Stimulated activated CD8-positive, alpha-beta memory T cell treated with anti-CD3 and anti-CD28 coated beads, Interleukin-7, amount 100 ng/mL, for 1 hour (primary cell): ENCODE measurements at regions not wholly inside any gene's neighbourhood (a gene's known extent, or its start where the extent isn't known, plus 50 kb on each side); places are given as distances from the start of the nearest gene placed in this dataset.

Source experiments
- DNase-seq, 2 donors: peaks; one replicate each; pipeline ENCODE4 v3.0.0-alpha.2; 2020; ENCODE audit warnings: low read depth in 2 of 2

- DNase-seq: no peak
These were observed 341.7 kb downstream of the PRL start for GRCh38 chr6:21955053-21955595.

- no peak for DNase-seq
These were observed 340.9 kb downstream of the PRL start for GRCh38 chr6:21955951-21956350.

GRCh38 chr6:21958428-21958827, 338.4 kb downstream of the PRL start:
- no peak for DNase-seq

- no peak for DNase-seq
These were observed 335.6 kb downstream of the PRL start for GRCh38 chr6:21961226-21961625.

- DNase-seq: no peak
These were observed 331.8 kb downstream of the PRL start for GRCh38 chr6:21965016-21965415.

GRCh38 chr6:21965953-21966539, 330.8 kb downstream of the PRL start:
- DNase-seq: no peak

GRCh38 chr6:21967056-21967974, 329.5 kb downstream of the PRL start:
- DNase-seq: no peak

- DNase-seq: no peak
These were observed 328.4 kb downstream of the PRL start for GRCh38 chr6:21968411-21968810.

GRCh38 chr6:21969192-21969591, 327.6 kb downstream of the PRL start:
- no peak for DNase-seq

- DNase-seq: no peak
These were observed 326.1 kb downstream of the PRL start for GRCh38 chr6:21970569-21971300.

- DNase-seq: no peak
These were observed 325.3 kb downstream of the PRL start for GRCh38 chr6:21971541-21971940.

GRCh38 chr6:21972516-21972915, 324.3 kb downstream of the PRL start:
- DNase-seq: no peak

GRCh38 chr6:21977346-21977745, 319.5 kb downstream of the PRL start:
- no peak for DNase-seq

GRCh38 chr6:21981235-21981833, 315.5 kb downstream of the PRL start:
- no peak for DNase-seq

- DNase-seq: no peak
These were observed 312.7 kb downstream of the PRL start for GRCh38 chr6:21984135-21984534.

- DNase-seq: no peak
These were observed 312.3 kb downstream of the PRL start for GRCh38 chr6:21984561-21984960.

GRCh38 chr6:21985904-21986303, 310.9 kb downstream of the PRL start:
- no peak for DNase-seq

GRCh38 chr6:21986703-21987102, 310.1 kb downstream of the PRL start:
- DNase-seq: no peak

- no peak for DNase-seq
These were observed 309.3 kb downstream of the PRL start for GRCh38 chr6:21987501-21987957.

GRCh38 chr6:21990577-21990976, 306.3 kb downstream of the PRL start:
- DNase-seq: no peak

- DNase-seq: no peak
These were observed 304.5 kb downstream of the PRL start for GRCh38 chr6:21992178-21992967.
